Daoy (cell line): ENCODE measurements at regions not wholly inside any gene's neighbourhood (a gene's known extent, or its start where the extent isn't known, plus 50 kb on each side); places are given as distances from the start of the nearest gene placed in this dataset.

Experiments
- DNase-seq: peaks from one replicate; pipeline ENCODE4 v3.0.0-alpha.2; 2015; ENCODE audit warnings: low read depth

GRCh38 chr15:56868170-56868569 lies 50.3 kb upstream of the TCF12 start:
- no peak for DNase-seq

GRCh38 chr15:56866803-56867202 lies 51.6 kb upstream of the TCF12 start:
- no peak for DNase-seq

- no peak for DNase-seq
These were observed 60.6 kb upstream of the TCF12 start for GRCh38 chr15:56857828-56858227.

- no peak for DNase-seq
These were observed 61.5 kb upstream of the TCF12 start for GRCh38 chr15:56856934-56857333.

- DNase-seq, result no peak
These were observed 73.6 kb upstream of the TCF12 start for GRCh38 chr15:56844892-56845291.

GRCh38 chr15:56844471-56844870 lies 74.0 kb upstream of the TCF12 start:
- DNase-seq, result no peak

GRCh38 chr15:56839641-56840040 lies 78.8 kb upstream of the TCF12 start:
- no peak for DNase-seq

- no peak for DNase-seq
These were observed 79.3 kb upstream of the TCF12 start for GRCh38 chr15:56839099-56839498.

GRCh38 chr15:56838085-56838484 lies 80.4 kb upstream of the TCF12 start:
- no peak for DNase-seq

GRCh38 chr15:56837273-56837672 lies 81.2 kb upstream of the TCF12 start:
- no peak for DNase-seq

- DNase-seq, result no peak
These were observed 82.7 kb upstream of the TCF12 start for GRCh38 chr15:56835718-56836171.

GRCh38 chr15:56832125-56832524 lies 86.3 kb upstream of the TCF12 start:
- no peak for DNase-seq

GRCh38 chr15:56831467-56832005 lies 86.9 kb upstream of the TCF12 start:
- no peak for DNase-seq

- no peak for DNase-seq
These were observed 90.9 kb upstream of the ZNF280D start for GRCh38 chr15:56824175-56824574.

- peak; percentile 59 for DNase-seq
These were observed 88.6 kb upstream of the ZNF280D start for GRCh38 chr15:56821721-56822425.

GRCh38 chr15:56820333-56820732 lies 87.0 kb upstream of the ZNF280D start:
- DNase-seq, result no peak

GRCh38 chr15:56817321-56818080 lies 84.2 kb upstream of the ZNF280D start:
- peak; percentile 86 for DNase-seq

GRCh38 chr15:56816781-56817180 lies 83.5 kb upstream of the ZNF280D start:
- DNase-seq, result no peak

- peak; percentile 79 for DNase-seq
These were observed 81.9 kb upstream of the ZNF280D start for GRCh38 chr15:56815247-56815646.

- DNase-seq, result no peak
These were observed 81.1 kb upstream of the ZNF280D start for GRCh38 chr15:56814429-56814828.

- DNase-seq, result no peak
These were observed 80.7 kb upstream of the ZNF280D start for GRCh38 chr15:56813995-56814394.

- DNase-seq, result no peak
These were observed 79.7 kb upstream of the ZNF280D start for GRCh38 chr15:56812961-56813360.

GRCh38 chr15:56812221-56812620 lies 78.9 kb upstream of the ZNF280D start:
- no peak for DNase-seq
